ENCODE measurements at regions not wholly inside any gene's neighbourhood (a gene's known extent, or its start where the extent isn't known, plus 50 kb on each side); places are given as distances from the start of the nearest gene placed in this dataset.

DNA sequence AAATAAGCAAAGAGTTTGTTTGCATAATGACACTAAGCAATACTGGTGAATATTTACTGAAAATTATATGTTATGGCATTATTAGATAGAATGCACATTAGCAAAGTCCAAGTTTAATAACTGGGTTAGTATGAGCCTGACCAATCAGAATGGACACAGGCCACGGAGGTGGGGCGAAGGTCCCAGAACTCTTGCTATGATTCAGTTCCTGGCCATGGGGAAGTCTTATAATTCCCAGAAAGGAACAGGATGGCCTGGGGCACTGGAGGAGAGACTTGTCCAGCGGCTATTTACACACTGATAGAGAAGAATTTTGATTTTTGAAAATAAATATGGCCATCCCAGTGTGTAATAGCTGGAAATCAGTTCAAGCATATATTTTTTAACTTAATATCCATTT, 372.0 kb downstream of the EFNB2 start:
- Histone ChIP-seq H3K36me3 (no peaks in the 10 kb centered on the region), H3K27me3 (no peaks in the 10 kb centered on the region), H3K4me3 (no peak overlapping the region), H3K27ac (no peak overlapping the region), H3K4me1 (no peaks in the 10 kb centered on the region), H3K9me3 (no peaks in the 10 kb centered on the region)
- ATAC-seq (no peak), DNase-seq (no peak)
- intact Hi-C loops (cut with DNase I), result no loop called here
- 85% methylated on average over 3 of the region's 3 CpGs for WGBS (ENCODE audit: insufficient coverage, low coverage, low lambda C conversion rate, missing lambda C conversion rate)
- TF ChIP-seq POLR2A (IDR thresholded peaks at IDR 0.05), result no peak
- TF ChIP-seq, protein P1, sequence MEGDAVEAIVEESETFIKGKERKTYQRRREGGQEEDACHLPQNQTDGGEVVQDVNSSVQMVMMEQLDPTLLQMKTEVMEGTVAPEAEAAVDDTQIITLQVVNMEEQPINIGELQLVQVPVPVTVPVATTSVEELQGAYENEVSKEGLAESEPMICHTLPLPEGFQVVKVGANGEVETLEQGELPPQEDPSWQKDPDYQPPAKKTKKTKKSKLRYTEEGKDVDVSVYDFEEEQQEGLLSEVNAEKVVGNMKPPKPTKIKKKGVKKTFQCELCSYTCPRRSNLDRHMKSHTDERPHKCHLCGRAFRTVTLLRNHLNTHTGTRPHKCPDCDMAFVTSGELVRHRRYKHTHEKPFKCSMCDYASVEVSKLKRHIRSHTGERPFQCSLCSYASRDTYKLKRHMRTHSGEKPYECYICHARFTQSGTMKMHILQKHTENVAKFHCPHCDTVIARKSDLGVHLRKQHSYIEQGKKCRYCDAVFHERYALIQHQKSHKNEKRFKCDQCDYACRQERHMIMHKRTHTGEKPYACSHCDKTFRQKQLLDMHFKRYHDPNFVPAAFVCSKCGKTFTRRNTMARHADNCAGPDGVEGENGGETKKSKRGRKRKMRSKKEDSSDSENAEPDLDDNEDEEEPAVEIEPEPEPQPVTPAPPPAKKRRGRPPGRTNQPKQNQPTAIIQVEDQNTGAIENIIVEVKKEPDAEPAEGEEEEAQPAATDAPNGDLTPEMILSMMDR (IDR thresholded peaks at IDR 0.05), result no peak

DNA sequence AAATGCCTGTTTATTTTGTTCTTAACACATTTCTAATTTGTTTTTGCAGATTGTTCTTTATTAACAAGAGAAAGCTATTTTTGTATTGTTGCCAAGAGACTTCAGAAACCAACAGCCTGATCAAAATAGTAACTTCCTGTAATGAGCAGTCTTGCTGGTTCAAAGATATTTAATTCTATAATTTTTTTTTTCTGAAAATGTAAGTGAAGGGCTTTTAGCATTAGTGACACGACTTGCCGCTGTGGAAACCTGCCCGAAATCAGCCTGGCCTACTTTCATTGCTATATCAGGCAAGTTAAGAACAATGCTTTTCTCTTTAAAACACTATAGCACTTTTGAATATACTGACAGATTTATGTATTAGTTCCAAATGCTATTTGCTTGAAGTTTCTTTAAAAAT, 374.3 kb downstream of the EFNB2 start:
- Histone ChIP-seq H3K27me3 (no peaks in the 10 kb centered on the region), H3K4me3 (no peak overlapping the region), H3K27ac (no peak overlapping the region), H3K4me1 (no peaks in the 10 kb centered on the region), H3K9me3 (no peaks in the 10 kb centered on the region), H3K36me3 (no peaks in the 10 kb centered on the region)
- 40% methylated on average over 3 of the region's 3 CpGs for WGBS (ENCODE audit: insufficient coverage, low coverage, low lambda C conversion rate, missing lambda C conversion rate)
- intact Hi-C loops (cut with DNase I), result no loop called here
- DNase-seq (no peak), ATAC-seq (no peak)
- TF ChIP-seq, protein P1 (IDR thresholded peaks at IDR 0.05), result no peak
- no peak for TF ChIP-seq POLR2A (IDR thresholded peaks at IDR 0.05)

DNA sequence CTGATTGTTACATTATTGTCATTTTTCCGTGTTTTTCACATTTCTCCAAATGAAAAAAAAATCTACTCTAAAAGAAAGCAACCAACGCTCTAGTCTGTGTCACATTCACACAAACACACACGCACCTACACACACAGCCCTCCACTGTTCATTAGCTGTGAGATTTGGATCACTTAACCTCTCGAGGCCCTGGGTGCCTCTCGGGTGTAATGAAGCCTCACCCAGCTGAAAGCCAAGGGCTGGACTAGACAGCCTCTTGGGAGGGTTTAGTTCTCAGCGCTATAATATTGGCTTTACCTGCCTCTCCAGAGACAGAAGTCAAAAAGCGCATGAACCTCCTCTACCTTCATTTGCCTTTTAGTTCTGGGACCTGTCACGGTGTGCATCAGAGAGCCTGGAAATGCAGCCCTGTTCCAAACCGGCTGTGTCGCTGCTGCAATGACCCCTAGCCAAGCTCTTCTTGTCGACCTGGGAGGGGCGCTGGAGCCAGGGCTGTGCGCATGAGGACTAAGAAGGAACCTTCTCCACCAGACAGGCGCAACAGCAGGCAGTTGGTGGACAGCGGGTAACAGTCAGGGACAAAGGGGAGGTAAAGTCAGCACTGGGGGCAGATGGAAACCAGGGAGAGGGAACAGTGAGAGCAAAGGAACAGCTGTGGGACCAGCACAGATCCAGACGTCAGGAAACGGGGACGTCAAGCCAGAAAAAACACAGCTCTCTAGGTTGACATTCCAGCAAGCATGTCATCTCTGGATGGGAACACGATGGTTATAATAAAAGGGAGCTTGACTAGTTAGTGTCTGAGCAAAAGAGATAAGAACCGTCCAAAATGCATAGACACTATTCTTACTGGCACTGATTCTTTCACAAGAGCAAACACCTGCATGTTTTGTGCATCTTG, 375.9 kb downstream of the EFNB2 start:
- WGBS (ENCODE audit: insufficient coverage, low coverage, low lambda C conversion rate, missing lambda C conversion rate), result 54% methylated on average over 16 of the region's 20 CpGs
- Histone ChIP-seq H3K4me3 (no peak overlapping the region), H3K36me3 (no peaks in the 10 kb centered on the region), H3K4me1 (no peaks in the 10 kb centered on the region), H3K27me3 (no peaks in the 10 kb centered on the region), H3K9me3 (no peaks in the 10 kb centered on the region), H3K27ac (no peak overlapping the region)
- intact Hi-C loops (cut with DNase I), result no loop called here
- no peak for ATAC-seq
- no peak for DNase-seq
- TF ChIP-seq, protein P1 (IDR thresholded peaks at IDR 0.05), result no peak

DNA sequence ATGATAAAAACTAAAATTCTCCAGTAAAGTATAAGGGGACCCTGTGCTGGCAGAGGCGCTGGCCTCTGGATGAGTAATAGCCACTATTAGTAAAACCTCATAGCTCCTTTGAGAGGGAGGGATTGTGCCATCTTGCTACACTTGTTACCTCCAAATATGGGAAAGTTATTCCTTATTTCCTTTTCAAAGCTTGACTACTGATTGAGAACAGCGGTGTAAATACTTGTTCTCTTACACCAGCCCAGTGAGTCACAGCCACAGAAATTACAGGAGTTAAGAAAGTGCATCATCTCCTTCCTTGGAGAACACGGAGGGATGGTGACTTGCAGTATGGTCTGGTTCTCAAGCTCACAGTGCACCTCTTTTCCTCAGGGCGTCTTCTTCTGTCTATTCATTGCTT, 379.0 kb downstream of the EFNB2 start:
- no peak overlapping the region for H3K27ac ChIP-seq
- H3K4me1 ChIP-seq, result no peaks in the 10 kb centered on the region
- intact Hi-C loops (cut with DNase I), result no loop called here
- WGBS (ENCODE audit: insufficient coverage, low coverage, low lambda C conversion rate, missing lambda C conversion rate), result 65% methylated on average over 4 of the region's 4 CpGs
- H3K4me3 ChIP-seq, result no peak overlapping the region
- no peaks in the 10 kb centered on the region for H3K27me3 ChIP-seq
- H3K36me3 ChIP-seq, result no peaks in the 10 kb centered on the region
- no peaks in the 10 kb centered on the region for H3K9me3 ChIP-seq
- no peak for DNase-seq
- TF ChIP-seq POLR2A (IDR thresholded peaks at IDR 0.05), result no peak
- TF ChIP-seq, protein P1 (IDR thresholded peaks at IDR 0.05), result no peak
- no peak for ATAC-seq

Measured in right lobe of liver (tissue), 6 donors.